ENCODE measurements at regions not wholly inside any gene's neighbourhood (a gene's known extent, or its start where the extent isn't known, plus 50 kb on each side); places are given as distances from the start of the nearest gene placed in this dataset.

- TF ChIP-seq CTCF (conservative IDR thresholded peaks at IDR 0.05; ENCODE audit: low read length) (no peak), EZH2phosphoT487 (IDR thresholded peaks at IDR 0.05; ENCODE audit: borderline replicate concordance, low read depth, low read length) (no peak)
Observed at GRCh38 chr1:192081359-192081758, 76.9 kb upstream of the RGS18 start.

Data from OCI-LY7 (cell line).